Activated naive CD4-positive, alpha-beta T cell treated with anti-CD3 and anti-CD28 coated beads for 36 hours (primary cell): ENCODE measurements at regions not wholly inside any gene's neighbourhood (a gene's known extent, or its start where the extent isn't known, plus 50 kb on each side); places are given as distances from the start of the nearest gene placed in this dataset.
"Not testable (repeated sequence)": the region's sequence is repeated elsewhere in the genome, so short reads cannot be mapped to it uniquely, and the experiment has no call there.

Experiments
- CTCF ChIA-PET: fragments of 350-600 bp; sonication (Branson Sonifier 250); formaldehyde crosslinking; loops from one replicate; lab custom pipeline; 2021; ENCODE audit warnings: antibody characterized with exemption; lab: Charles Lee
- DNase-seq: peaks from one replicate; pipeline ENCODE4 v3.0.0-alpha.2; 2020
- H3K27ac Mint-ChIP-seq: one replicate; pipeline ENCODE4 v1.8.0; 2021; ENCODE audit warnings: mild to moderate bottlenecking, mixed read lengths
- H3K27me3 Mint-ChIP-seq: one replicate; pipeline ENCODE4 v1.8.0; 2021; ENCODE audit warnings: low read depth, mixed read lengths
- H3K36me3 Mint-ChIP-seq: one replicate; pipeline ENCODE4 v1.8.0; 2021; ENCODE audit warnings: low read depth, mixed read lengths
- H3K4me1 Mint-ChIP-seq: one replicate; pipeline ENCODE4 v1.8.0; 2021; ENCODE audit warnings: low read depth, mixed read lengths
- H3K4me3 Mint-ChIP-seq: one replicate; pipeline ENCODE4 v1.8.0; 2021; ENCODE audit warnings: mild to moderate bottlenecking, moderate library complexity, mixed read lengths
- H3K9me3 Mint-ChIP-seq: one replicate; pipeline ENCODE4 v1.8.0; 2021; ENCODE audit warnings: mixed read lengths
- intact Hi-C: fragments of 100-400 bp; cut with micrococcal nuclease; formaldehyde crosslinking; loops from one replicate; pipeline ENCODE4 v1.15.1; 2023

DNA sequence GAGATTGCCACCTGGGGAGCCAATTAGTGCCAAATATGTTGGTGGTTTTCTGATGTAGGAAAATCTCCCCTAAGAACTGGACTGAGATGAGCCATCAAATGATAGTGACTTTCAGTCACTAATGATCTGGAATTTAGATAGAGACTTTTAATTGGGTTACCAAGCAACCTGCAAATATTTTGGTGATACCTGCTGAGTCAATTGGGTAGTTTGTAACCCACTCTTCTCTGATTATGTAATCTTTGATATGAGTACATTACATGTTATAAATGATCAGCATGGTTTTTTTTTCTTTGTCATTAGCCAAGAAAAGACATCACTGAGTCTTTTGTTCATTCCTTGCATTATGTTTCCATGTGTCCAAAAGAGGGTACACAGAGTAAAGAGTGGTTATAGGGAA is 177.5 kb downstream of the SPDYE17 start:
- H3K27me3 Mint-ChIP-seq, H3K27ac Mint-ChIP-seq, intact Hi-C loops, H3K36me3 Mint-ChIP-seq, H3K4me1 Mint-ChIP-seq, H3K4me3 Mint-ChIP-seq, H3K9me3 Mint-ChIP-seq, CTCF ChIA-PET, DNase-seq: not testable (repeated sequence)

DNA sequence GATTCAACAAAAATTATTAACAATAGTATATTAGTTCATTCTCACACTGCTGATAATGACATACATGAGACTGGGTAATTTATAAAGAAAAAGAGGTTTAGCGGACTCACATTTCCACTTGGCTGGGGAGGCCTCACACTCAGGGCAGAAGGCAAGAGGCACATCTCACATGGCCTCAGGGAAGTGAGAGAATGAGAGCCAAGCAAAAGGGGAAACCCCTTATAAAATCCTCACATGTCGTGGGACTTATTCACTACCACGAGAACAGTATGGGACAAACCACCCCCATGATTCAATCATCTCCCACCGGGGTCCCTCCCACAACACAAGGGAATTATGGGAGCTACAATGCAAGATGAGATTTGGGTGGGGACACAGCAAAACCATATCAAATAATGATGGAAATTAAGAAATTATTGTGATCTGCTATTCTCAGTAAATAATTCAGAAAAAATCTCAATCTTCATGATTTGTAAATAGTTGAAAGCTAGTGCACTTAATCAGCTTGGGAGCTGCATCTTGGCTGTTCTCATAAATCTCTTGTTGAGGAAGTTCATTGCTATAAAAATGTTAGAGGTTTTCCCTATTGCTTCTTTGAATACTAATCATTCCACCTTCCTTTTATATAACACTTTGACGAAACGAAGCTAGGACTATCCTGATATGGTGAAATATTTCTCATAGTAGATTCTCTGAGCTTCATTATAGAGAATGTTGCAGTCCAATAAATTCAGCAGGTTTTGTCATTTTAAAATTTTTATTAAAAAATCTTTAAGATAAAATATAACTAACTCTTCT is 179.2 kb downstream of the SPDYE17 start:
- H3K36me3 Mint-ChIP-seq, CTCF ChIA-PET, H3K27ac Mint-ChIP-seq, H3K4me3 Mint-ChIP-seq, intact Hi-C loops, H3K27me3 Mint-ChIP-seq, DNase-seq, H3K9me3 Mint-ChIP-seq, H3K4me1 Mint-ChIP-seq: not testable (repeated sequence)

- H3K27ac Mint-ChIP-seq, H3K27me3 Mint-ChIP-seq, intact Hi-C loops, DNase-seq, H3K9me3 Mint-ChIP-seq, CTCF ChIA-PET, H3K4me1 Mint-ChIP-seq, H3K4me3 Mint-ChIP-seq, H3K36me3 Mint-ChIP-seq: not testable (repeated sequence)
Measured at GRCh38 chr7:76852362-76852761, 179.8 kb downstream of the SPDYE17 start.

GRCh38 chr7:76851617-76852016 is 180.5 kb downstream of the SPDYE17 start:
- H3K27me3 Mint-ChIP-seq, H3K36me3 Mint-ChIP-seq, H3K9me3 Mint-ChIP-seq, intact Hi-C loops, H3K27ac Mint-ChIP-seq, H3K4me1 Mint-ChIP-seq, DNase-seq, CTCF ChIA-PET, H3K4me3 Mint-ChIP-seq: not testable (repeated sequence)

DNA sequence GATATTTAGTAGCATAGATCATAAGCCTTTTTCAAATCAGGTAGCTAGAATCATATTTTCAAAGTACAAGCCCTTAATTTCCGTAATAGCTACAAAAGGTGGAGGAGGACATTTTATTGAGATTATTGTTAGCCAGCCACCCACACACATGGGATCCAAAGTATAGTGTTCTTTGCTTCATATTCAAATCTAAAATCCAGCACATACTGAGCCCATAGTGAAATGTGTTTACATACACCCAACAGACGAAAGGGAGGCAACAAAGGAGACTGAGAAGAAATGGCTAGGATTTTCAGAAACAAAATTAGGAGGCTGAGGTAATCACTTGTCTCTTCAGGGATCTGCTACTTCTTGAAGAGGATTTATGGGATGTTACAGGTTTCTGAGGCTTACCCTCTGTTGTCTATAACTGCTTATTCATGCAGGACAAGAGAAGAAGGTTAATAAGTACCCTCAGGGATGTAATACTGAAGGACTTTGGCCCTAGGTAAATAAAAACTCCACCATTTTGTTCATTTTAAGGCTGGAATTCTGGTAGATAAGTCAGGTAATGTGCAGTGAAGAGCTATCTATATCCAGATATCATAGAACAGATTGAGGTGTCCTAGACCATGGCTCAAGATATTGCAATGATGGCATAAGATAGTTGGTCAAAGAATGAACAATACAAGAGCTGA is 182.1 kb downstream of the SPDYE17 start:
- H3K4me3 Mint-ChIP-seq, CTCF ChIA-PET, H3K9me3 Mint-ChIP-seq: not testable (repeated sequence)

GRCh38 chr7:76839879-76840278 is 192.3 kb downstream of the SPDYE17 start:
- intact Hi-C loops, DNase-seq, H3K4me3 Mint-ChIP-seq, CTCF ChIA-PET, H3K27ac Mint-ChIP-seq, H3K4me1 Mint-ChIP-seq, H3K9me3 Mint-ChIP-seq, H3K36me3 Mint-ChIP-seq, H3K27me3 Mint-ChIP-seq: not testable (repeated sequence)

More for the DNA sequence above, 182.1 kb downstream of the SPDYE17 start:
- H3K27me3 Mint-ChIP-seq, DNase-seq, H3K27ac Mint-ChIP-seq, intact Hi-C loops, H3K36me3 Mint-ChIP-seq, H3K4me1 Mint-ChIP-seq: not testable (repeated sequence)

GRCh38 chr7:76839214-76839613 is 192.9 kb downstream of the SPDYE17 start:
- H3K4me3 Mint-ChIP-seq, DNase-seq, intact Hi-C loops, H3K4me1 Mint-ChIP-seq, CTCF ChIA-PET, H3K9me3 Mint-ChIP-seq, H3K27me3 Mint-ChIP-seq, H3K36me3 Mint-ChIP-seq, H3K27ac Mint-ChIP-seq: not testable (repeated sequence)

DNA sequence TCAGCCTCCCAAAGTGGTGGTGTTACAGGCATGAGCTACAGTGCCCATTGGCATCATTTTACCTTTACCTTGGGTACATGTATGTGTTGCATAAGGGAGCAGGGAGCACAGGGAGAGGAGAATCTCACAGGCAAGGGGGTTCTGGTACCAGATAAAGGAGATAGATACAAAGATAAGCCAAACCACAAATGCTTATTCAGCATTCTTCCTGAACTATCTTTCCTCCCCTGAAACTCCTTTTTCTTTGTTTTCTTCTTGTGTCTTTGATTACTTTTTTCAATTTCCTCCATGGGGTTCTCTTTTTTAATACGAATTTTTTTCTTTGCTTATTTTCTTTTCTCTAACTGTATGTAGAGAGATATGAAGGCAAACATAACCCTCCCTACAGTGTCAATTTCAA is 193.8 kb downstream of the SPDYE17 start:
- H3K27ac Mint-ChIP-seq, H3K4me3 Mint-ChIP-seq: not testable (repeated sequence)

GRCh38 chr7:76829233-76829632 is 202.2 kb upstream of the POMZP3 start:
- H3K36me3 Mint-ChIP-seq, H3K9me3 Mint-ChIP-seq, H3K27me3 Mint-ChIP-seq, H3K27ac Mint-ChIP-seq, CTCF ChIA-PET, intact Hi-C loops, H3K4me1 Mint-ChIP-seq, DNase-seq, H3K4me3 Mint-ChIP-seq: not testable (repeated sequence)

More for the DNA sequence above, 193.8 kb downstream of the SPDYE17 start:
- H3K9me3 Mint-ChIP-seq, H3K36me3 Mint-ChIP-seq, intact Hi-C loops, H3K27me3 Mint-ChIP-seq, DNase-seq, H3K4me1 Mint-ChIP-seq, CTCF ChIA-PET: not testable (repeated sequence)

DNA sequence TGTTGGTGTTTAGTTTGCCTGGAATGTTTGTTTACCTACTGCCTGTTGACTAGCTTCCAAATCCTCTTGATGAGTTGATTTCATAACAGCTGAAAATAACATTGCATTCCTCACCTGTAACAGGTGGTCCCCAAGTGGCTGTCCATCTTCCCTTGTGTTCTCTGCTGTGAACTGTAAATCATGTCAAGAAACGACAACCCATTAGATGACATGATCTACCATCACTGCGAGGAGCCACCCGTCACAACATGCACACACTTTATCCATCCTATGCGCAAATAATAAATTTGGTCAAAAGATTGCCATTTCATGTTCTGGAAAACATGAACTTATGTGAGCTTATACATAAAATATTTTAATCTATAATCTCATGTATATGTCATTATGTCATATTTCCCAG is 199.1 kb upstream of the POMZP3 start:
- not testable (repeated sequence) for H3K36me3 Mint-ChIP-seq

GRCh38 chr7:76809856-76810255 is 182.8 kb upstream of the POMZP3 start:
- H3K4me1 Mint-ChIP-seq, H3K27ac Mint-ChIP-seq, H3K36me3 Mint-ChIP-seq, intact Hi-C loops, DNase-seq, H3K9me3 Mint-ChIP-seq, CTCF ChIA-PET, H3K4me3 Mint-ChIP-seq, H3K27me3 Mint-ChIP-seq: not testable (repeated sequence)

More for the DNA sequence above, 199.1 kb upstream of the POMZP3 start:
- H3K27me3 Mint-ChIP-seq, H3K4me3 Mint-ChIP-seq, H3K4me1 Mint-ChIP-seq, CTCF ChIA-PET, H3K9me3 Mint-ChIP-seq, H3K27ac Mint-ChIP-seq, DNase-seq, intact Hi-C loops: not testable (repeated sequence)

DNA sequence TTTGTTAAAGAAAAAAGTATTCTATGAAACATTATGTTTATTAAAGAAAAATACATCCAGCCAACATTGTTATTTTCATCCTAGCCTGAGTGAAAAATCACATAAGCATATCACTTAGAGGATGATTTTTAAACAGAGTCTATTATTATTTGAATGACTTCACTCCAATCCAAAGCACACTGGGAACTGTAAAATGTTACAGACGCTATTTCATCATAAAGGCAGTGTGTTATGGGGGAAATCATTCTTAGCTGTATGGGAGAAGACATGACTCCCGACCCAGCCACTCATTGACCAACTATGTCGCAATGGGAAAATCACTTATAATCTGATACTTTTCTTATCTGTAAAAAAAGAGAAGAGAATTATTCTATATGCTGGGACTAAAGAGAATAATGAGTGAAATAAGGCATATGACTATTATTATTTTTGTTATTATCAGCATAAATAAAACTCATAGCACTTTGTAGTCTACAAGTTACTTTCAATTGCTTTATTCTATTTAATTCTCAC is 180.6 kb upstream of the POMZP3 start:
- H3K27me3 Mint-ChIP-seq, H3K4me3 Mint-ChIP-seq, H3K9me3 Mint-ChIP-seq, H3K36me3 Mint-ChIP-seq, DNase-seq, intact Hi-C loops, H3K27ac Mint-ChIP-seq, H3K4me1 Mint-ChIP-seq, CTCF ChIA-PET: not testable (repeated sequence)

- H3K36me3 Mint-ChIP-seq, H3K9me3 Mint-ChIP-seq, intact Hi-C loops, DNase-seq, H3K27me3 Mint-ChIP-seq, H3K4me3 Mint-ChIP-seq, H3K4me1 Mint-ChIP-seq, CTCF ChIA-PET, H3K27ac Mint-ChIP-seq: not testable (repeated sequence)
Measured at GRCh38 chr7:76806460-76806859, 179.4 kb upstream of the POMZP3 start.
